Activated effector memory CD4-positive, alpha-beta T cell treated with Interleukin-2 at 50 U/mL for 16 hours (primary cell): ENCODE measurements at regions not wholly inside any gene's neighbourhood (a gene's known extent, or its start where the extent isn't known, plus 50 kb on each side); places are given as distances from the start of the nearest gene placed in this dataset.
"Not testable (repeated sequence)": the region's sequence is repeated elsewhere in the genome, so short reads cannot be mapped to it uniquely, and the experiment has no call there.

Experiments
- DNase-seq: peaks from one replicate; pipeline ENCODE4 v3.0.0-alpha.2; 2020

GRCh38 chr5:158236511-158237335, 377.8 kb upstream of the CLINT1 start:
- no peak for DNase-seq

GRCh38 chr5:158235159-158235547, 376.2 kb upstream of the CLINT1 start:
- DNase-seq = no peak

- DNase-seq = no peak
Measured at GRCh38 chr5:158234323-158235158, 375.6 kb upstream of the CLINT1 start.

- DNase-seq = no peak
Measured at GRCh38 chr5:158233735-158234322, 374.9 kb upstream of the CLINT1 start.

GRCh38 chr5:158227314-158227713, 368.4 kb upstream of the CLINT1 start:
- not testable (repeated sequence) for DNase-seq

- DNase-seq = no peak
Measured at GRCh38 chr5:158226496-158226895, 367.6 kb upstream of the CLINT1 start.

- DNase-seq = no peak
Measured at GRCh38 chr5:158224253-158224652, 365.3 kb upstream of the CLINT1 start.

- DNase-seq = no peak
Measured at GRCh38 chr5:158223054-158223600, 364.2 kb upstream of the CLINT1 start.

- no peak for DNase-seq
Measured at GRCh38 chr5:158212917-158213316, 354.0 kb upstream of the CLINT1 start.

GRCh38 chr5:158212237-158212636, 353.3 kb upstream of the CLINT1 start:
- DNase-seq = no peak

GRCh38 chr5:158209219-158209908, 350.4 kb upstream of the CLINT1 start:
- DNase-seq = no peak

- no peak for DNase-seq
Measured at GRCh38 chr5:158207733-158208132, 348.8 kb upstream of the CLINT1 start.

GRCh38 chr5:158205992-158206391, 347.0 kb upstream of the CLINT1 start:
- no peak for DNase-seq

GRCh38 chr5:158203261-158203660, 344.3 kb upstream of the CLINT1 start:
- DNase-seq = no peak

- DNase-seq = no peak
Measured at GRCh38 chr5:158202801-158203200, 343.9 kb upstream of the CLINT1 start.

GRCh38 chr5:158200619-158201018, 341.7 kb upstream of the CLINT1 start:
- no peak for DNase-seq

GRCh38 chr5:158198636-158199035, 339.7 kb upstream of the CLINT1 start:
- no peak for DNase-seq

GRCh38 chr5:158195416-158196210, 336.7 kb upstream of the CLINT1 start:
- no peak for DNase-seq

- no peak for DNase-seq
Measured at GRCh38 chr5:158194561-158194976, 335.6 kb upstream of the CLINT1 start.

- DNase-seq = not testable (repeated sequence)
Measured at GRCh38 chr5:158193395-158193794, 334.4 kb upstream of the CLINT1 start.

GRCh38 chr5:158180407-158180806, 321.5 kb upstream of the CLINT1 start:
- no peak for DNase-seq

- DNase-seq = no peak
Measured at GRCh38 chr5:158179271-158179670, 320.3 kb upstream of the CLINT1 start.
